SK-N-MC (cell line): ENCODE measurements at regions not wholly inside any gene's neighbourhood (a gene's known extent, or its start where the extent isn't known, plus 50 kb on each side); places are given as distances from the start of the nearest gene placed in this dataset.

Source experiments
- EZH2 ChIP-seq: fragments of 200-600 bp; sonication (generic); IDR thresholded peaks from one replicate; pipeline ENCODE4 v1.6.1; 2017; ENCODE audit warnings: antibody characterized with exemption
- POLR2AphosphoS5 ChIP-seq: IDR thresholded peaks from 2 replicates; pipeline ENCODE4 v1.6.1; 2012; ENCODE audit warnings: mild to moderate bottlenecking, low read depth, low read length, borderline replicate concordance

- no peak for TF ChIP-seq EZH2
- no peak for TF ChIP-seq POLR2AphosphoS5
Measured at GRCh38 chr12:115223322-115223721, 539.3 kb upstream of the TBX3 start.
